Spleen (tissue), 7 donors: ENCODE measurements at regions not wholly inside any gene's neighbourhood (a gene's known extent, or its start where the extent isn't known, plus 50 kb on each side); places are given as distances from the start of the nearest gene placed in this dataset.
"Not testable (repeated sequence)": the region's sequence is repeated elsewhere in the genome, so short reads cannot be mapped to it uniquely, and the experiment has no call there.

Source experiments
- CTCF ChIP-seq, 11 experiments: fragments of 200-600 bp in 7 of 11; fragments of 450-650 bp in 4 of 11; sonication (generic) in 4 of 11; IDR thresholded peaks in 8 of 11; conservative IDR thresholded peaks in 3 of 11; 1 replicate in 7 of 11; 2 replicates in 4 of 11; pipeline versions ENCODE4 v1.4.0 to v1.8.0; 2016 to 2021; ENCODE audit warnings: antibody characterized with exemption in 11 of 11, inconsistent platforms in 4 of 11, mild to moderate bottlenecking in 1 of 11
- POLR2A ChIP-seq, 3 donors: fragments of 450-650 bp; IDR thresholded peaks; one replicate each; pipeline ENCODE4 v1.5.1; 2017; ENCODE audit warnings: antibody characterized with exemption in 3 of 3, mild to moderate bottlenecking in 1 of 3
- POLR2AphosphoS5 ChIP-seq, 3 donors: sonication (generic); formaldehyde crosslinking; IDR thresholded peaks; one replicate each; pipeline ENCODE4 v1.5.1; 2017; ENCODE audit warnings: antibody characterized with exemption in 3 of 3
- donor health status: DM: no; HTN: no; CAD: no; lungs with moderate emphysema.
- donor health status: DM: no; HTN: no; CAD: no.
- donor health status: DM: no; HTN: no; CAD: no.

GRCh38 chr2:133882159-133882558 is 313.9 kb upstream of the NCKAP5 start:
- TF ChIP-seq CTCF (IDR thresholded peaks at IDR 0.05 in 8 of 11, conservative IDR thresholded peaks at IDR 0.05 in 3 of 11); POLR2AphosphoS5 (IDR thresholded peaks at IDR 0.05); POLR2A (IDR thresholded peaks at IDR 0.05): not testable (repeated sequence)
